HEK293 (cell line): ENCODE measurements at regions not wholly inside any gene's neighbourhood (a gene's known extent, or its start where the extent isn't known, plus 50 kb on each side); places are given as distances from the start of the nearest gene placed in this dataset.

Experiments used
- CTCF ChIA-PET: fragments of 350-600 bp; formaldehyde crosslinking; extraction: SDS; loops from one replicate; lab custom pipeline; 2021; ENCODE audit warnings: antibody characterized with exemption; lab: Yijun Ruan, JAX
- POLR2A ChIA-PET: fragments of 300-600 bp; formaldehyde crosslinking; extraction: SDS; loops from one replicate; lab custom pipeline; 2020; ENCODE audit warnings: antibody characterized with exemption, inconsistent platforms; lab: Yijun Ruan, JAX
- H3K27ac ChIP-seq: fragments of 200-500 bp; sonication (Bioruptor generic); 2 replicates; pipeline ENCODE4 v1.5.1; 2014; ENCODE audit warnings: low read depth, low read length, control low read depth, inconsistent platforms; ENCODE audit errors: extremely low read depth
- H3K36me3 ChIP-seq, 2 experiments: fragments of 200-500 bp in 1 of 2; sonication (Bioruptor generic) in 1 of 2; 1 replicate in 1 of 2; 2 replicates in 1 of 2; pipeline ENCODE4 v1.5.1; 2014 to 2017; ENCODE audit warnings: inconsistent platforms in 2 of 2, low read length in 2 of 2; ENCODE audit not compliant: control insufficient read depth in 2 of 2, insufficient read depth in 1 of 2
- H3K4me1 ChIP-seq: fragments of 200-500 bp; sonication (Bioruptor generic); 2 replicates; pipeline ENCODE4 v1.5.1; 2014; ENCODE audit warnings: mild to moderate bottlenecking, low read length, inconsistent platforms; ENCODE audit not compliant: control insufficient read depth, insufficient read depth
- H3K4me3 ChIP-seq: 2 replicates; pipeline ENCODE4 v1.5.1; 2011; ENCODE audit warnings: low read depth, mild to moderate bottlenecking, control low read depth, low read length, moderate library complexity
- H3K9me3 ChIP-seq: fragments of 200-500 bp; sonication (Bioruptor generic); 2 replicates; pipeline ENCODE4 v1.5.1; 2014; ENCODE audit warnings: low read depth, low read length, inconsistent platforms; ENCODE audit not compliant: control insufficient read depth, insufficient read depth
- EGR2 ChIP-seq: fragments of 450-650 bp; formaldehyde crosslinking; IDR thresholded peaks from 2 replicates; pipeline ENCODE4 v1.5.1; 2016; ENCODE audit warnings: low read depth, missing biosample characterization, missing genetic modification characterization
- KLF16 ChIP-seq: fragments of 450-650 bp; formaldehyde crosslinking; IDR thresholded peaks from 2 replicates; pipeline ENCODE4 v1.5.1; 2017; ENCODE audit warnings: missing biosample characterization, missing genetic modification characterization
- MYNN ChIP-seq: fragments of 450-650 bp; formaldehyde crosslinking; IDR thresholded peaks from 2 replicates; pipeline ENCODE4 v1.5.1; 2016; ENCODE audit warnings: missing biosample characterization, missing genetic modification characterization, borderline replicate concordance
- REPIN1 ChIP-seq: fragments of 450-650 bp; formaldehyde crosslinking; IDR thresholded peaks from 2 replicates; pipeline ENCODE4 v1.5.1; 2017; ENCODE audit warnings: missing biosample characterization, missing genetic modification characterization, low read depth
- SP3 ChIP-seq: fragments of 450-650 bp; formaldehyde crosslinking; IDR thresholded peaks from 2 replicates; pipeline ENCODE4 v1.5.1; 2016; ENCODE audit warnings: missing biosample characterization, missing genetic modification characterization
- SP7 ChIP-seq: fragments of 450-650 bp; formaldehyde crosslinking; IDR thresholded peaks from 2 replicates; pipeline ENCODE4 v1.5.1; 2016; ENCODE audit warnings: missing biosample characterization, missing genetic modification characterization
- TRIM28 ChIP-seq: IDR thresholded peaks from 2 replicates; pipeline ENCODE4 v1.6.1; 2011; ENCODE audit warnings: low read length, control low read depth, borderline replicate concordance
- ZEB2 ChIP-seq: fragments of 450-650 bp; formaldehyde crosslinking; IDR thresholded peaks from 2 replicates; pipeline ENCODE4 v1.5.1; 2016; ENCODE audit warnings: missing biosample characterization, missing genetic modification characterization
- ZFHX2 ChIP-seq: fragments of 450-650 bp; formaldehyde crosslinking; conservative IDR thresholded peaks from 2 replicates; pipeline ENCODE4 v1.5.1; 2016; ENCODE audit warnings: missing biosample characterization, missing genetic modification characterization
- ZNF202 ChIP-seq: fragments of 450-650 bp; formaldehyde crosslinking; IDR thresholded peaks from 2 replicates; pipeline ENCODE4 v1.5.1; 2016; ENCODE audit warnings: missing biosample characterization, missing genetic modification characterization, borderline replicate concordance
- ZNF211 ChIP-seq: fragments of 450-650 bp; formaldehyde crosslinking; IDR thresholded peaks from 2 replicates; pipeline ENCODE4 v1.5.1; 2016; ENCODE audit warnings: low read depth, missing biosample characterization, missing genetic modification characterization
- ZNF223 ChIP-seq: fragments of 450-650 bp; formaldehyde crosslinking; IDR thresholded peaks from 2 replicates; pipeline ENCODE4 v1.5.1; 2016; ENCODE audit warnings: missing biosample characterization, missing genetic modification characterization
- ZNF302 ChIP-seq: fragments of 450-650 bp; formaldehyde crosslinking; IDR thresholded peaks from 2 replicates; pipeline ENCODE4 v1.5.1; 2016; ENCODE audit warnings: missing biosample characterization, missing genetic modification characterization, low read depth
- ZNF311 ChIP-seq: fragments of 450-650 bp; formaldehyde crosslinking; IDR thresholded peaks from 2 replicates; pipeline ENCODE4 v1.5.1; 2017; ENCODE audit warnings: missing biosample characterization, missing genetic modification characterization, borderline replicate concordance
- ZNF394 ChIP-seq: fragments of 450-650 bp; formaldehyde crosslinking; IDR thresholded peaks from 2 replicates; pipeline ENCODE4 v1.5.1; 2016; ENCODE audit warnings: missing biosample characterization, missing genetic modification characterization, mild to moderate bottlenecking, moderate library complexity, borderline replicate concordance
- ZNF423 ChIP-seq: fragments of 450-650 bp; formaldehyde crosslinking; IDR thresholded peaks from 2 replicates; pipeline ENCODE4 v1.5.1; 2016; ENCODE audit warnings: missing biosample characterization, missing genetic modification characterization
- ZNF529 ChIP-seq: fragments of 450-650 bp; formaldehyde crosslinking; IDR thresholded peaks from 2 replicates; pipeline ENCODE4 v1.5.1; 2017; ENCODE audit warnings: missing genetic modification characterization, missing biosample characterization; ENCODE audit not compliant: insufficient replicate concordance
- ZNF629 ChIP-seq: fragments of 450-650 bp; formaldehyde crosslinking; IDR thresholded peaks from 2 replicates; pipeline ENCODE4 v1.5.1; 2017; ENCODE audit warnings: missing biosample characterization, missing genetic modification characterization
- ZNF654 ChIP-seq: fragments of 450-650 bp; formaldehyde crosslinking; IDR thresholded peaks from 2 replicates; pipeline ENCODE4 v1.5.1; 2016; ENCODE audit warnings: low read depth, missing biosample characterization, missing genetic modification characterization
- ZNF707 ChIP-seq: fragments of 450-650 bp; formaldehyde crosslinking; IDR thresholded peaks from 2 replicates; pipeline ENCODE4 v1.5.1; 2016; ENCODE audit warnings: missing biosample characterization, missing genetic modification characterization
- ZNF776 ChIP-seq: fragments of 450-650 bp; formaldehyde crosslinking; IDR thresholded peaks from 2 replicates; pipeline ENCODE4 v1.5.0; 2017; ENCODE audit warnings: missing biosample characterization, missing genetic modification characterization, borderline replicate concordance
- ZNF837 ChIP-seq: fragments of 450-650 bp; formaldehyde crosslinking; IDR thresholded peaks from 2 replicates; pipeline ENCODE4 v1.5.1; 2016; ENCODE audit warnings: missing biosample characterization, missing genetic modification characterization
- TF ChIP-seq, protein P1 (sequence below): fragments of 450-650 bp; formaldehyde crosslinking; IDR thresholded peaks from 2 replicates; pipeline ENCODE4 v1.5.1; 2016; ENCODE audit warnings: missing biosample characterization, missing genetic modification characterization
- TF ChIP-seq, protein P2 (sequence below): fragments of 450-650 bp; IDR thresholded peaks from 2 replicates; pipeline ENCODE4 v1.5.1; 2018; ENCODE audit warnings: missing biosample characterization, missing genetic modification characterization
- TF ChIP-seq, protein P3 (sequence below): fragments of 450-650 bp; formaldehyde crosslinking; IDR thresholded peaks from 2 replicates; pipeline ENCODE4 v1.5.1; 2016; ENCODE audit warnings: missing biosample characterization, missing genetic modification characterization
- TF ChIP-seq, protein P4 (sequence below): fragments of 450-650 bp; formaldehyde crosslinking; IDR thresholded peaks from 2 replicates; pipeline ENCODE4 v1.5.1; 2016; ENCODE audit warnings: missing biosample characterization, missing genetic modification characterization

DNA sequence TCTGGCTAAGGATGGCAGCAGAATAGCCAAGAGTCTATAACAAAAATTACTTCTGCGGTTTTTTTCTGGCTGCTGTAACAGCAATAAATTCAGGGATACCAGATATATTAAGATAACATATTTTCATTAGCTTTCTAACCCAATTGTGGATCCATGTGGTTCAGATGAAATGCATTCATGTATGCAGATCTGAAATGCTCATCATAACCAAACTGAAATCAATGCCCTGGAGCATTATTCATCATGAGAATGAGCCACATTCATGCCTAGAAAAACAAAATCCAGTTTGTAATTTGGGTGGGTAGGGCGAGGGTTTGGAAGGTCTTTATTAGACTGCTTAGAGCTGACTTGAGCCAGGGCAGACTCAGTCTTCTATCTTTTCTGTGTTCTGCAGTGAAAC, 69.8 kb upstream of the SEMA3A start:
- TF ChIP-seq REPIN1 (tag by site-specific recombination) (no peak), SP3 (tag by site-specific recombination) (no peak)
- TF ChIP-seq, protein P1, sequence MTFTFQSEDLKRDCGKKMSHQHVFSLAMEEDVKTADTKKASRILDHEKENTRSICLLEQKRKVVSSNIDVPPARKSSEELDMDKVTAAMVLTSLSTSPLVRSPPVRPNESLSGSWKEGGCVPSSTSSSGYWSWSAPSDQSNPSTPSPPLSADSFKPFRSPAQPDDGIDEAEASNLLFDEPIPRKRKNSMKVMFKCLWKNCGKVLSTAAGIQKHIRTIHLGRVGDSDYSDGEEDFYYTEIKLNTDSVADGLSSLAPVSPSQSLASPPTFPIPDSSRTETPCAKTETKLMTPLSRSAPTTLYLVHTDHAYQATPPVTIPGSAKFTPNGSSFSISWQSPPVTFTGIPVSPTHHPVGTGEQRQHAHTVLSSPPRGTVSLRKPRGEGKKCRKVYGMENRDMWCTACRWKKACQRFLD (tag by site-specific recombination) = no peak
- TF ChIP-seq, all 188 proteins: peak for 0
- Histone ChIP-seq H3K9me3 (no peaks in the 10 kb centered on the region), H3K27ac (no peak overlapping the region), H3K4me1 (no peaks in the 10 kb centered on the region), H3K4me3 (no peak overlapping the region), H3K36me3 (no peaks in the 10 kb centered on the region)
- CTCF ChIA-PET = no interaction called here
- POLR2A ChIA-PET = no interaction called here

DNA sequence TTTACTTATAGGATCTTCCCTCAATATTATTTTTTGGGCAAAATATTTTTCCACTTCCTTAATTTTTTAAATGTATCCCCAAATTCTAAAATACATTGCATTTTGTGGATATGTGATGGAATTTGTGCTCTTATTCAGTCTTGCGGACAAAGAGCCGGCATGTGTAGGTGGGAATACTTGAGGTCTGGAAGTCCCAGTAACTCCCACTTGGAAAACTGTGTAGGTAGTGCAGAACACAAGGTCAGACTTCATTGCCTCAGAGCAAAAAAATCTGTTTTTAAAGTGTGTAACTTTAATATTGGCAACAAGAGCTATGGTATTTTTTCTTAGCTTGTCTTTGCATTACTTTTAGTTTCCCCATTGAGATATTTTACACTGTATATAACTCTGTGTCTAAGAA, 68.5 kb upstream of the SEMA3A start:
- TF ChIP-seq ZNF529 (tag by site-specific recombination) = no peak
- TF ChIP-seq ZNF776 (tag by site-specific recombination) = no peak
- no peak for TF ChIP-seq ZNF707
- TF ChIP-seq MYNN (tag by site-specific recombination) = no peak
- TF ChIP-seq, protein P2, sequence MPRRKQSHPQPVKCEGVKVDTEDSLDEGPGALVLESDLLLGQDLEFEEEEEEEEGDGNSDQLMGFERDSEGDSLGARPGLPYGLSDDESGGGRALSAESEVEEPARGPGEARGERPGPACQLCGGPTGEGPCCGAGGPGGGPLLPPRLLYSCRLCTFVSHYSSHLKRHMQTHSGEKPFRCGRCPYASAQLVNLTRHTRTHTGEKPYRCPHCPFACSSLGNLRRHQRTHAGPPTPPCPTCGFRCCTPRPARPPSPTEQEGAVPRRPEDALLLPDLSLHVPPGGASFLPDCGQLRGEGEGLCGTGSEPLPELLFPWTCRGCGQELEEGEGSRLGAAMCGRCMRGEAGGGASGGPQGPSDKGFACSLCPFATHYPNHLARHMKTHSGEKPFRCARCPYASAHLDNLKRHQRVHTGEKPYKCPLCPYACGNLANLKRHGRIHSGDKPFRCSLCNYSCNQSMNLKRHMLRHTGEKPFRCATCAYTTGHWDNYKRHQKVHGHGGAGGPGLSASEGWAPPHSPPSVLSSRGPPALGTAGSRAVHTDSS = no peak
- peak; percentile 45; the same call in 1 of the 2 replicates for TF ChIP-seq EGR2
- TF ChIP-seq ZFHX2 (tag by site-specific recombination) = 0 out of 2 replicates have a peak, but pooled peaks have one; percentile 26
- no peak for TF ChIP-seq ZNF394 (tag by site-specific recombination)
- TF ChIP-seq SP7 (tag by site-specific recombination) = no peak
- no peak for TF ChIP-seq ZEB2 (tag by site-specific recombination)
- TF ChIP-seq ZNF654 (tag by site-specific recombination) = no peak
- no peak for TF ChIP-seq ZNF311
- TF ChIP-seq, all 188 proteins: peak for 2

DNA sequence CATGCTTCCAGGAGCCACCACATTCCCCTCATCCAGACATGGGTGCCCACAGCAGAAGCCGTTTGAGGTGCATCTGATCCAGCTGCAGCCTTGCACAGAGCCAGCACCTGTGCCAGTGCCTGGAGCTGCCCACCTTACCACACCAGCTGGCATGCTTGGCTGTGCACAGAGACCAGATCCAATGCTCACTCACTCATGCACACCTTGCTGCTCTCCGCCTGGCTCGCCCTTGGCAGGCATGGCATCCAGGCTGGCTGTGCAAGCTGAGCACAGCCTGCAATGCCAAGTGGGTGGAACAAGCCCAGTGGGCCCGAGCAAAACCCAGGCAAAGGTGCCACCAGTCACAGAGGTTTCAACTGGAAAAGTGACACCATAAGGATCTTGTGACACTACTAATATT, 66.9 kb upstream of the SEMA3A start:
- Histone ChIP-seq H3K36me3 (no peaks in the 10 kb centered on the region), H3K9me3 (no peaks in the 10 kb centered on the region), H3K4me3 (no peak overlapping the region), H3K27ac (no peak overlapping the region), H3K4me1 (no peaks in the 10 kb centered on the region; the same call in 1 of the 2 replicates)
- no peak for TF ChIP-seq ZNF202 (tag by site-specific recombination)
- no peak for TF ChIP-seq ZNF302
- TF ChIP-seq ZNF211 = no peak
- CTCF ChIA-PET = no interaction called here
- POLR2A ChIA-PET = no interaction called here

More for the DNA sequence above, 68.5 kb upstream of the SEMA3A start:
- ChIA-PET CTCF (no interaction called here), POLR2A (no interaction called here)
- Histone ChIP-seq H3K4me3 (no peak overlapping the region), H3K9me3 (no peaks in the 10 kb centered on the region), H3K36me3 (no peaks in the 10 kb centered on the region), H3K27ac (no peak overlapping the region), H3K4me1 (no peaks in the 10 kb centered on the region)

DNA sequence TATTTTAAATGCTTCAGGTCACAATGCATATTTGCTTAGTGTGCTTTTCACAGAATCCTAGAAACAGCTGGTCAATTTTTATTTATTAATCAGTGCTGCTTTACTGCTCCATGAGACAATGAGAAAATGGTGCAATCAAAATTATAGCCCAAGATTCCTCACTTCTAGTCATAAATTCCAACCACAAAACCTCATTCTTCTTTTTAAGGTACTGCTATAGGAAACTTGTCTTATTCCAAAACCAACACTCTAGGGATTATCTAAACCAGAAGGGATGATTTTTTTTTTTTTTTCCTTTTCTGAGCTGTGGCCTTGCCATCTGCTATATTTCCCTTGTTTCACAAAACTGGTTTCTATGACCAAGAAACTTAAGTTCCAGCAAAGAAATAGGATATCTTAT, 64.0 kb upstream of the SEMA3A start:
- Histone ChIP-seq H3K27ac (no peak overlapping the region), H3K4me3 (no peak overlapping the region), H3K9me3 (no peaks in the 10 kb centered on the region), H3K36me3 (no peaks in the 10 kb centered on the region), H3K4me1 (no peaks in the 10 kb centered on the region; the same call in 1 of the 2 replicates)
- CTCF ChIA-PET = interaction anchor here (0.6 kb wide), 1 partner anchor 769 kb away, joined by 4 read pairs; no protein-coding TSS in a partner anchor
- POLR2A ChIA-PET = no interaction called here
- TF ChIP-seq ZNF629 (tag by site-specific recombination) (no peak), ZNF223 (tag by site-specific recombination) (no peak), ZNF423 (tag by site-specific recombination) (no peak), KLF16 (tag by site-specific recombination) (no peak), ZNF837 (no peak), TRIM28 (no peak)
- TF ChIP-seq, protein P3, sequence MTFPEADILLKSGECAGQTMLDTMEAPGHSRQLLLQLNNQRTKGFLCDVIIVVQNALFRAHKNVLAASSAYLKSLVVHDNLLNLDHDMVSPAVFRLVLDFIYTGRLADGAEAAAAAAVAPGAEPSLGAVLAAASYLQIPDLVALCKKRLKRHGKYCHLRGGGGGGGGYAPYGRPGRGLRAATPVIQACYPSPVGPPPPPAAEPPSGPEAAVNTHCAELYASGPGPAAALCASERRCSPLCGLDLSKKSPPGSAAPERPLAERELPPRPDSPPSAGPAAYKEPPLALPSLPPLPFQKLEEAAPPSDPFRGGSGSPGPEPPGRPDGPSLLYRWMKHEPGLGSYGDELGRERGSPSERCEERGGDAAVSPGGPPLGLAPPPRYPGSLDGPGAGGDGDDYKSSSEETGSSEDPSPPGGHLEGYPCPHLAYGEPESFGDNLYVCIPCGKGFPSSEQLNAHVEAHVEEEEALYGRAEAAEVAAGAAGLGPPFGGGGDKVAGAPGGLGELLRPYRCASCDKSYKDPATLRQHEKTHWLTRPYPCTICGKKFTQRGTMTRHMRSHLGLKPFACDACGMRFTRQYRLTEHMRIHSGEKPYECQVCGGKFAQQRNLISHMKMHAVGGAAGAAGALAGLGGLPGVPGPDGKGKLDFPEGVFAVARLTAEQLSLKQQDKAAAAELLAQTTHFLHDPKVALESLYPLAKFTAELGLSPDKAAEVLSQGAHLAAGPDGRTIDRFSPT = no peak
- TF ChIP-seq, protein P4, sequence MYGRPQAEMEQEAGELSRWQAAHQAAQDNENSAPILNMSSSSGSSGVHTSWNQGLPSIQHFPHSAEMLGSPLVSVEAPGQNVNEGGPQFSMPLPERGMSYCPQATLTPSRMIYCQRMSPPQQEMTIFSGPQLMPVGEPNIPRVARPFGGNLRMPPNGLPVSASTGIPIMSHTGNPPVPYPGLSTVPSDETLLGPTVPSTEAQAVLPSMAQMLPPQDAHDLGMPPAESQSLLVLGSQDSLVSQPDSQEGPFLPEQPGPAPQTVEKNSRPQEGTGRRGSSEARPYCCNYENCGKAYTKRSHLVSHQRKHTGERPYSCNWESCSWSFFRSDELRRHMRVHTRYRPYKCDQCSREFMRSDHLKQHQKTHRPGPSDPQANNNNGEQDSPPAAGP (tag by site-specific recombination) = no peak
